Vagina (tissue), 2 donors: ENCODE measurements at regions not wholly inside any gene's neighbourhood (a gene's known extent, or its start where the extent isn't known, plus 50 kb on each side); places are given as distances from the start of the nearest gene placed in this dataset.

Experiments used
- DNase-seq, 2 donors: peaks; one replicate each; pipeline ENCODE4 v3.0.0-alpha.2; 2017; ENCODE audit errors: extremely low spot score in 2 of 2
- H3K27ac ChIP-seq: fragments of 200-600 bp; sonication (generic); one replicate; pipeline ENCODE4 v1.5.1; 2019
- H3K27me3 ChIP-seq: fragments of 200-600 bp; sonication (generic); one replicate; pipeline ENCODE4 v1.5.1; 2019
- H3K36me3 ChIP-seq, 2 donors: fragments of 200-600 bp; sonication (generic); one replicate each; pipeline ENCODE4 v1.5.1; 2017 to 2019
- H3K4me1 ChIP-seq: fragments of 200-600 bp; sonication (generic); one replicate; pipeline ENCODE4 v1.5.1; 2019
- H3K4me3 ChIP-seq, 2 donors: fragments of 200-600 bp; sonication (generic); 1 replicate in 1 of 2; 2 replicates in 1 of 2; pipeline ENCODE4 v1.5.1; 2016 to 2019
- H3K9me3 ChIP-seq: fragments of 200-600 bp; sonication (generic); one replicate; pipeline ENCODE4 v1.5.1; 2019
- POLR2A ChIP-seq, 2 donors: fragments of 450-650 bp; IDR thresholded peaks; one replicate each; pipeline ENCODE4 v1.6.1; 2017; ENCODE audit warnings: antibody characterized with exemption in 2 of 2, mild to moderate bottlenecking in 2 of 2, moderate library complexity in 2 of 2
- POLR2AphosphoS5 ChIP-seq, 2 donors: sonication (generic); formaldehyde crosslinking; IDR thresholded peaks; one replicate each; pipeline ENCODE4 v1.9.0; 2017; ENCODE audit warnings: antibody characterized with exemption in 2 of 2, mild to moderate bottlenecking in 2 of 2, low read depth in 1 of 2; ENCODE audit not compliant: insufficient read depth in 1 of 2
- intact Hi-C: fragments of 100-400 bp; cut with DNase I; formaldehyde crosslinking; loops from one replicate; pipeline ENCODE4 v1.15.1; 2023
- TF ChIP-seq, protein P1 (sequence below), 3 experiments: fragments of 450-650 bp in 2 of 3; fragments of 200-600 bp in 1 of 3; sonication (generic) in 1 of 3; IDR thresholded peaks; one replicate each; pipeline ENCODE4 v1.5.1; 2017 to 2019; ENCODE audit warnings: antibody characterized with exemption in 3 of 3, mild to moderate bottlenecking in 2 of 3, moderate library complexity in 2 of 3

DNA sequence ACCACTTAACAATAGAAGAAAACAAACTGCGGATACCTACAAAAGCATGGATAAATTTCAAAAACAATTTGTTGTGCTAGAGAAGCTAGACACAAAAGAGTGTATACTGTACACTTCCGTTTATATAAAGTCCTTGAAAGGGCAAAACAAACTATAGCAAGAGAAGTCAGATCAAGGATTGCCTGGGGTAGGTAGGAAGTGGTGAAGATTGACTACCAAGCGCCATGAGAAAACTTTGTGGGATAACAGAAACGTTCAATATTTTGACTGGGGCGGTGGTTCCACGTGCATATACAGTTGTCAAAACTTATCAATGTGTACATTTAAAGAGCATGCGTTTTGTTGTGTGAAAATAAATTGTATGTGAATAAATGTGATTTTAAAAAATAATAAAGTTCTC is 55.6 kb upstream of the CCL2 start:
- Histone ChIP-seq H3K27me3 (no peaks in the 10 kb centered on the region), H3K9me3 (no peaks in the 10 kb centered on the region), H3K27ac (no peak overlapping the region), H3K4me3 (no peak overlapping the region), H3K4me1 (peaks cover 3% of the 10 kb centered on the region), H3K36me3 (no peaks in the 10 kb centered on the region)
- TF ChIP-seq, protein P1, sequence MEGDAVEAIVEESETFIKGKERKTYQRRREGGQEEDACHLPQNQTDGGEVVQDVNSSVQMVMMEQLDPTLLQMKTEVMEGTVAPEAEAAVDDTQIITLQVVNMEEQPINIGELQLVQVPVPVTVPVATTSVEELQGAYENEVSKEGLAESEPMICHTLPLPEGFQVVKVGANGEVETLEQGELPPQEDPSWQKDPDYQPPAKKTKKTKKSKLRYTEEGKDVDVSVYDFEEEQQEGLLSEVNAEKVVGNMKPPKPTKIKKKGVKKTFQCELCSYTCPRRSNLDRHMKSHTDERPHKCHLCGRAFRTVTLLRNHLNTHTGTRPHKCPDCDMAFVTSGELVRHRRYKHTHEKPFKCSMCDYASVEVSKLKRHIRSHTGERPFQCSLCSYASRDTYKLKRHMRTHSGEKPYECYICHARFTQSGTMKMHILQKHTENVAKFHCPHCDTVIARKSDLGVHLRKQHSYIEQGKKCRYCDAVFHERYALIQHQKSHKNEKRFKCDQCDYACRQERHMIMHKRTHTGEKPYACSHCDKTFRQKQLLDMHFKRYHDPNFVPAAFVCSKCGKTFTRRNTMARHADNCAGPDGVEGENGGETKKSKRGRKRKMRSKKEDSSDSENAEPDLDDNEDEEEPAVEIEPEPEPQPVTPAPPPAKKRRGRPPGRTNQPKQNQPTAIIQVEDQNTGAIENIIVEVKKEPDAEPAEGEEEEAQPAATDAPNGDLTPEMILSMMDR (IDR thresholded peaks at IDR 0.05): no peak
- TF ChIP-seq POLR2AphosphoS5 (IDR thresholded peaks at IDR 0.05; ENCODE audit: insufficient read depth in 1 of 2, low read depth in 1 of 2) (no peak), POLR2A (IDR thresholded peaks at IDR 0.05) (no peak)
- no peak for DNase-seq
- intact Hi-C loops: no loop called here

DNA sequence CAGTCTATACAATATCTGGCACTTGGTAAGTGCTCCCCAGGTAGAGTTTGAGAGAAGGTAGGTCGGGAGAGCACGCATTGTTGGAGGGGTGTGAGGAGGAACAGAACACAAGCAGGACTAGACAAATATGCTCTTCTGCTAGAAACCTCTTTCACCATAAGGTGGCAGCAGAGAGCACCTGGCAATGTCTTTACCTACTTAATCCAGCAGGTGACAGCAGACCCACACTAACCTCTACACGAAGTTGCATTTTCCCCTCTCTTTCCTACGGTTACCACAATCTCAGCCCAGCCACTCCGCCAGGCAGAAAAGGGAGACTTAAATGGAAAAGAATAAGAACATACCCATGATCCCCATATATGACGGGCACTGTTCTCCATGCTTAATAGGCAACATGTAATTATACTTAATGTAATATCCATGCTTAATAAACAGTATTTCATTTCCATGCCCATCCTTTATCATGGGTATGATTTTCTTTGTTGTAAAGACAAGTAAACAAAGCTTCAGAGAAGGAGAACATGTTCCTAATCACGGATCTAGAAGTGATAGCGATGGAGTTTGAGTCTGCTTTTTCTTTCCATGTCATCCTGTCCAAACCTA is 55.1 kb upstream of the CCL2 start:
- TF ChIP-seq POLR2A (IDR thresholded peaks at IDR 0.05): no peak
- TF ChIP-seq, protein P1 (IDR thresholded peaks at IDR 0.05): peak; percentile 99 to 100 (median 100)
- TF ChIP-seq POLR2AphosphoS5 (IDR thresholded peaks at IDR 0.05; ENCODE audit: insufficient read depth in 1 of 2, low read depth in 1 of 2): peak in 1 of 2 donors; percentile 67
- no peak overlapping the region for H3K27ac ChIP-seq
- no peaks in the 10 kb centered on the region for H3K36me3 ChIP-seq
- H3K9me3 ChIP-seq: no peaks in the 10 kb centered on the region
- no peak overlapping the region for H3K4me3 ChIP-seq
- intact Hi-C loops: loop anchor here (5.0 kb wide), 1 partner anchor 162 kb away; the partner anchor contains the start of gene CCL1
- no peak for DNase-seq
- peaks cover 6% of the 10 kb centered on the region for H3K4me1 ChIP-seq
- H3K27me3 ChIP-seq: no peaks in the 10 kb centered on the region

DNA sequence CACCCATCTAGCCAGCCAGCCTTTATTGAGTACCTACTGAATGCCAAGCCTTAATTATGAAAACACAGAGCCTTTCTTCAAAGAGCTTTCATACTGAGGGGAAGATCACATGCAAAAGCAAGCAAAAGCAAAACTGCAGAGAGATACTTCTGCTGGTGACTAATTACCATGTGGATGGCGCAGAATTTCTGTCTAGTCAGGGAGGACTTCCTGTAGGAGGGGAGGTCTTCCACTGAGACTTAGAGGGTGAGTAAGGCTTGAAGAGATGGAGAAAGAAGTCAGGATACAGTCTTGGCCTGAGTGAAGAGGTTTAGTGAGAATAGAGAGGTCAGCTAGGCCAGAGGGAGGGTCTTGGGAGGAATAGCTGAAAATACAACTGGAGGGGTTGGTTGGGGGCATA is 53.9 kb upstream of the CCL2 start:
- intact Hi-C loops: loop anchor here (5.0 kb wide), 1 partner anchor 161 kb away; the partner anchor contains the start of gene CCL1
- H3K27ac ChIP-seq: no peak overlapping the region
- TF ChIP-seq, protein P1 (IDR thresholded peaks at IDR 0.05): no peak
- TF ChIP-seq POLR2AphosphoS5 (IDR thresholded peaks at IDR 0.05; ENCODE audit: insufficient read depth in 1 of 2, low read depth in 1 of 2): no peak
- no peak for TF ChIP-seq POLR2A (IDR thresholded peaks at IDR 0.05)
- peaks cover 6% of the 10 kb centered on the region for H3K4me1 ChIP-seq
- no peaks in the 10 kb centered on the region for H3K9me3 ChIP-seq
- no peak overlapping the region for H3K4me3 ChIP-seq
- H3K36me3 ChIP-seq: no peaks in the 10 kb centered on the region
- H3K27me3 ChIP-seq: no peaks in the 10 kb centered on the region
- DNase-seq: no peak

DNA sequence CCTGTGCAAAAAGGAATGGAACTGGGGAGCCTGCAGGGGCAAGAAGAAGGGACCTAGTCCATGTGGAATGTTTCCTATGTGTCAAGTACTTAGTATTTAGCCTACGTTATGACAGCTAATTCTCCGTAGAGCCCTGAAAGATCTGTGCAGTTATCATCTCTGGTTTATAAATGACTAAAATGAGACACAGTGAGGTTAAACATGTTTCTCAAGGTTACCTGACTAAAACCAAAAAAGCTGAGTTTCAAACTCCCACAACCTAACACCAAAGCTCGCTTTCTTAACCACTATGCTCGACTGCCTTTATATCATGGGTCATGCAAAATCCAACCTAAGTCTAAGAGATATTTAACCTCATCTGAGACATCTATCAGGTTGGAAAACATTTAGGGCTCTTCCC is 53.3 kb upstream of the CCL2 start:
- no peak overlapping the region for H3K27ac ChIP-seq
- intact Hi-C loops: loop anchor here (5.0 kb wide), 1 partner anchor 161 kb away; the partner anchor contains the start of gene CCL1
- no peak for DNase-seq

More for the DNA sequence above, 53.3 kb upstream of the CCL2 start:
- TF ChIP-seq POLR2A (IDR thresholded peaks at IDR 0.05) (no peak), POLR2AphosphoS5 (IDR thresholded peaks at IDR 0.05; ENCODE audit: insufficient read depth in 1 of 2, low read depth in 1 of 2) (no peak)
- TF ChIP-seq, protein P1 (IDR thresholded peaks at IDR 0.05): no peak
- Histone ChIP-seq H3K9me3 (no peaks in the 10 kb centered on the region), H3K4me1 (peaks cover 6% of the 10 kb centered on the region), H3K27me3 (no peaks in the 10 kb centered on the region), H3K4me3 (no peak overlapping the region), H3K36me3 (no peaks in the 10 kb centered on the region)
